Trophoblast cell (in vitro differentiated cells and primary cell): ENCODE measurements at regions not wholly inside any gene's neighbourhood (a gene's known extent, or its start where the extent isn't known, plus 50 kb on each side); places are given as distances from the start of the nearest gene placed in this dataset.

ENCODE experiments used
- DNase-seq, 2 donors: peaks; one replicate each; pipeline ENCODE4 v3.0.0-alpha.2; 2016
- H2AFZ ChIP-seq: 2 replicates; pipeline ENCODE4 v1.6.1; 2013; ENCODE audit warnings: low read length, moderate library complexity, mild to moderate bottlenecking; ENCODE audit not compliant: insufficient read depth, poor library complexity
- H2AK5ac ChIP-seq: 2 replicates; pipeline ENCODE4 v1.6.1; 2013; ENCODE audit warnings: mild to moderate bottlenecking, low read length
- H2BK120ac ChIP-seq: 2 replicates; pipeline ENCODE4 v1.6.1; 2013; ENCODE audit warnings: low read length, mild to moderate bottlenecking, moderate library complexity; ENCODE audit not compliant: insufficient read depth, poor library complexity
- H2BK12ac ChIP-seq: 2 replicates; pipeline ENCODE4 v1.6.1; 2013; ENCODE audit warnings: mild to moderate bottlenecking, low read length, moderate library complexity
- H2BK5ac ChIP-seq: 2 replicates; pipeline ENCODE4 v1.6.1; 2013; ENCODE audit warnings: low read length, low read depth, moderate library complexity, mild to moderate bottlenecking; ENCODE audit not compliant: poor library complexity
- H3K14ac ChIP-seq: 2 replicates; pipeline ENCODE4 v1.6.1; 2013; ENCODE audit warnings: mild to moderate bottlenecking, low read length
- H3K18ac ChIP-seq: 2 replicates; pipeline ENCODE4 v1.6.1; 2013; ENCODE audit warnings: mild to moderate bottlenecking, low read length
- H3K23ac ChIP-seq: 2 replicates; pipeline ENCODE4 v1.6.1; 2013; ENCODE audit warnings: low read length
- H3K27ac ChIP-seq: 2 replicates; pipeline ENCODE4 v1.5.1; 2013; ENCODE audit warnings: low read depth, mild to moderate bottlenecking, inconsistent platforms, low read length, moderate library complexity
- H3K27me3 ChIP-seq: 2 replicates; pipeline ENCODE4 v1.6.1; 2013; ENCODE audit warnings: inconsistent platforms, mild to moderate bottlenecking, low read length, moderate library complexity; ENCODE audit not compliant: insufficient read depth
- H3K36me3 ChIP-seq, 2 experiments: 1 replicate in 1 of 2; 2 replicates in 1 of 2; pipeline ENCODE4 v1.6.1; 2013; ENCODE audit warnings: low read length in 2 of 2, mild to moderate bottlenecking in 2 of 2, moderate library complexity in 1 of 2; ENCODE audit not compliant: insufficient read depth in 2 of 2, control insufficient read depth in 1 of 2
- H3K4ac ChIP-seq: 2 replicates; pipeline ENCODE4 v1.6.1; 2013; ENCODE audit warnings: low read depth, mild to moderate bottlenecking, low read length, moderate library complexity
- H3K4me1 ChIP-seq, 2 experiments: 1 replicate in 1 of 2; 2 replicates in 1 of 2; pipeline ENCODE4 v1.6.1; 2013; ENCODE audit warnings: low read length in 2 of 2, mild to moderate bottlenecking in 2 of 2, moderate library complexity in 1 of 2; ENCODE audit not compliant: insufficient read depth in 2 of 2, control insufficient read depth in 1 of 2
- H3K4me2 ChIP-seq: 2 replicates; pipeline ENCODE4 v1.6.1; 2013; ENCODE audit warnings: inconsistent platforms, mild to moderate bottlenecking, low read length, moderate library complexity
- H3K4me3 ChIP-seq: 2 replicates; pipeline ENCODE4 v1.5.1; 2013; ENCODE audit warnings: mild to moderate bottlenecking, low read depth, low read length, inconsistent platforms
- H3K79me1 ChIP-seq: one replicate; pipeline ENCODE4 v1.6.1; 2013; ENCODE audit warnings: low read length
- H3K79me2 ChIP-seq: 2 replicates; pipeline ENCODE4 v1.6.1; 2013; ENCODE audit warnings: low read length, mild to moderate bottlenecking; ENCODE audit not compliant: control insufficient read depth, insufficient read depth, poor library complexity
- H3K9ac ChIP-seq: 2 replicates; pipeline ENCODE4 v1.6.1; 2013; ENCODE audit warnings: mild to moderate bottlenecking, low read length
- H3K9me3 ChIP-seq: 2 replicates; pipeline ENCODE4 v1.6.1; 2013; ENCODE audit warnings: low read depth, mild to moderate bottlenecking, control low read depth, inconsistent platforms, low read length; ENCODE audit not compliant: insufficient read depth
- H4K12ac ChIP-seq: 2 replicates; pipeline ENCODE4 v1.6.1; 2013; ENCODE audit warnings: low read depth, mild to moderate bottlenecking, low read length, moderate library complexity
- H4K8ac ChIP-seq: 2 replicates; pipeline ENCODE4 v1.6.1; 2013; ENCODE audit warnings: low read depth, mild to moderate bottlenecking, low read length, moderate library complexity
- H4K91ac ChIP-seq: one replicate; pipeline ENCODE4 v1.6.1; 2013; ENCODE audit warnings: low read depth, mild to moderate bottlenecking, low read length, moderate library complexity
- WGBS: extraction: QIAGEN DNeasy Blood & Tissue Kit; methylation state at CpG from one replicate; pipeline ENCODE4 v1.1.7; 2013; ENCODE audit warnings: missing lambda C conversion rate; ENCODE audit not compliant: insufficient read length, insufficient coverage; ENCODE audit errors: extremely low coverage; 5-methylcytosine and 5-hydroxymethylcytosine counted together

DNA sequence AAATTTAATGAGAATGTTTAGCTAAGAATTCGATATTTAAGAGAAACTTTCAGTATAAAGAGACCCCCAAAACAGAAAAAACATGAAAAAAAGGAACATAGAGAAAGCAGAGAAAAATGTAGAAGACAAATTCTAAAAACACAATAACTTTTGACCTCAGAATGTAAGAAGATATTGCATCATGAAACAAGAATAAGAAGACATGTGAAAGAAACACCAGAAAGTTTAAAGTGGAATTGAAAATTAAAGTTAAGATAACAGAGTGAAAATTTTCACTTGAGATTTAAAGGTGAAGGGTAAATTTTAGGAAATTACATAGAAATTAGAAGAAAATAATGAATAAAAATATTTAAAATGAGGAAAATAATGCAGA lies 78.2 kb upstream of the FAM3C start:
- H2AFZ ChIP-seq: no peak overlapping the region
- H3K79me1 ChIP-seq: peaks cover 2% of the 10 kb centered on the region
- no peak overlapping the region for H2BK120ac ChIP-seq
- H3K9ac ChIP-seq: no peak overlapping the region
- H3K4me2 ChIP-seq: no peak overlapping the region
- H3K27ac ChIP-seq: no peak overlapping the region
- no peak overlapping the region for H3K23ac ChIP-seq
- no peaks in the 10 kb centered on the region for H3K79me2 ChIP-seq
- no CpG with 5 or more reads among the region's 1 CpG for WGBS
- H3K18ac ChIP-seq: no peak overlapping the region
- DNase-seq: no peak
- H3K4me3 ChIP-seq: no peak overlapping the region
- peaks cover 0 to 2% of the 10 kb centered on the region in 2 experiments for H3K4me1 ChIP-seq
- H3K9me3 ChIP-seq: no peaks in the 10 kb centered on the region
- no peak overlapping the region for H2AK5ac ChIP-seq
- H3K27me3 ChIP-seq: no peaks in the 10 kb centered on the region
- H2BK12ac ChIP-seq: no peak overlapping the region
- H3K36me3 ChIP-seq: no peaks in the 10 kb centered on the region
- H4K91ac ChIP-seq: no peak overlapping the region
- no peak overlapping the region for H3K14ac ChIP-seq
- no peak overlapping the region for H3K4ac ChIP-seq
- no peak overlapping the region for H4K8ac ChIP-seq
- no peak overlapping the region for H2BK5ac ChIP-seq
- no peak overlapping the region for H4K12ac ChIP-seq

DNA sequence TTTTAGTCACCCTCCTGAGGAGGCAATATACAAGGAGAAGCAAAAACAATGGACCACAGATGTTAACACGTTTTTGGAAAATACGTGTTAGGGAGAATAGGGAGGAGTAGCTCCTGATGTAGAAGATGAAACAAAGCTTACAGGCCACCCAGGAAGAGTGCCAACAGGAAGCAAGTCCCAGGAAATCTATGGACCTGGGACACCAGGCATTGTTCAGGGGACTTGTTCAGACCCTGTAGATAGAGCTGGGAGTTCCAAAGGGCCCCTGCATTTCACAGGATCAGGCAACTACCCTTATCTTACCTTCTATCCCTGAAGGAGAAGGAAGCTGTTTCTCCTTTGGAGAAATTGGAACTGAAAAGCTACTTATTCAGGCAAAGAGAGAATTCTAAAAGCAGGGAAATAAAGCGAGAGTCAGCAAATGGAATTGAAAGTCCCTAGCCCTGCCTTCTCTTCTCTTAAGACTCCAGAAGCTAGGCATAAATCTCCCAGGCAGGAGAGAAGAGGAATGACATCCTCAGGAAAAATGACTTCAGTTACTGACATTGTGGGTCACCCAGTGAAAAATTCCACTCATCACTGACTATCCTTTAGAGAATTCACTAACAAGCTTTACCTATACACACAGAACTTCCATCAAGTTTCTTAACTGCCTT lies 77.7 kb upstream of the FAM3C start:
- DNase-seq: peak; percentile 12 to 38
- Histone ChIP-seq H4K91ac (no peak overlapping the region), H2AFZ (no peak overlapping the region), H2BK12ac (no peak overlapping the region), H3K18ac (no peak overlapping the region), H3K9ac (no peak overlapping the region), H3K27me3 (no peaks in the 10 kb centered on the region), H3K79me2 (no peaks in the 10 kb centered on the region), H3K23ac (no peak overlapping the region), H4K12ac (no peak overlapping the region), H2BK120ac (no peak overlapping the region), H3K4me1 (no peaks in the 10 kb centered on the region), H4K8ac (no peak overlapping the region), H3K9me3 (no peaks in the 10 kb centered on the region), H3K4me2 (no peak overlapping the region), H3K79me1 (no peaks in the 10 kb centered on the region), H3K27ac (no peak overlapping the region), H3K4ac (no peak overlapping the region), H2BK5ac (no peak overlapping the region), H3K4me3 (no peak overlapping the region), H3K14ac (no peak overlapping the region), H3K36me3 (no peaks in the 10 kb centered on the region), H2AK5ac (no peak overlapping the region)
- WGBS: no CpG with 5 or more reads among the region's 3 CpGs

DNA sequence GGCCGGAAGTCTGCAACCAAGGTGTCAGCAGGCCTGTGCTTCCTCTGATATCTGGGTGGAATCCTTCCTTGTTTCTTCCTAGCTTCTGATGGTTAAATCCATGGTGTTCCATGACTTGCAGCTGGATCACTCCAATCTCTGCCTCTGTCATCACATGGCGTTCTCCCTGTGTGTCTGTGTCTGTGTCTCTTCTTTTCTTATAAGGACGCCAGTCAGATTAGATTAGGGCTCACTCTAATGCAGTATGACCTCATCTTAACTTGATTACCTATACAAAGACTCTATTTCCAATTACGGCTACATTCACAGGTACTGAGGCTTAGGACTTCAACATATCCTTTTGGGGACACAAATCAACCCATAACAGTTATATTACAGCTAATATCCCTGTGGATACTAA lies 70.3 kb upstream of the FAM3C start:
- Histone ChIP-seq H3K14ac (no peak overlapping the region), H3K4me1 (no peaks in the 10 kb centered on the region), H3K4me3 (no peak overlapping the region), H3K9ac (no peak overlapping the region), H3K9me3 (no peaks in the 10 kb centered on the region), H4K12ac (no peak overlapping the region), H3K18ac (no peak overlapping the region), H3K79me2 (no peaks in the 10 kb centered on the region), H3K79me1 (no peaks in the 10 kb centered on the region), H2BK120ac (no peak overlapping the region), H4K8ac (no peak overlapping the region), H2BK12ac (no peak overlapping the region), H3K27ac (no peak overlapping the region), H2BK5ac (no peak overlapping the region), H3K23ac (no peak overlapping the region), H3K36me3 (no peaks in the 10 kb centered on the region), H3K27me3 (no peaks in the 10 kb centered on the region), H2AK5ac (no peak overlapping the region), H2AFZ (no peak overlapping the region), H4K91ac (no peak overlapping the region), H3K4ac (no peak overlapping the region), H3K4me2 (no peak overlapping the region)
- no peak for DNase-seq
- WGBS: no CpG with 5 or more reads among the region's 4 CpGs

DNA sequence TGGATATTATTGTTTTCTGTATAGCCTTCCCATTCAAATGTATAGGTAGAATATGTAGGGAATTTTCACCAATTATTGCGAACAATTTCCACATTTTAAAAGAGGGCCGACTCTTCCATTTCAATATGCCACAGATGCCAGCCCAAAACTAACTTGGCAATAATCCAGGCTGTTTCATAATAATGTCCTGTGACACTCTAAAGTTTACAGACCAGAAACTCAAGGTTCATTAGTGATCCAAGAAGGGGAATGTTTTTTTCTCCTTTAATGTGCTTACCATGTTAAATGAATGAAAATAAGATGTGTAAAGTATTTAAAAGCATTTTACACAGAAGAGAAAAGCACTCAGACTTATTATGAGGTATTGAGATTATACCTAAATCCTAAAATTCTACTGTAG lies 63.0 kb upstream of the FAM3C start:
- no peaks in the 10 kb centered on the region for H3K9me3 ChIP-seq
- DNase-seq: no peak
- no peak overlapping the region for H4K12ac ChIP-seq
- no peak overlapping the region for H3K4me2 ChIP-seq
- H3K36me3 ChIP-seq: no peaks in the 10 kb centered on the region
- H2BK120ac ChIP-seq: no peak overlapping the region
- no peaks in the 10 kb centered on the region for H3K79me2 ChIP-seq
- no peak overlapping the region for H3K14ac ChIP-seq
- no peak overlapping the region for H3K23ac ChIP-seq
- H3K4me1 ChIP-seq: peaks cover 0 to 3% of the 10 kb centered on the region in 2 experiments
- H4K91ac ChIP-seq: no peak overlapping the region
- no peak overlapping the region for H2AFZ ChIP-seq
- no peak overlapping the region for H3K9ac ChIP-seq
- H3K4ac ChIP-seq: no peak overlapping the region
- no peak overlapping the region for H3K4me3 ChIP-seq
- no peaks in the 10 kb centered on the region for H3K79me1 ChIP-seq
- no peak overlapping the region for H3K27ac ChIP-seq
- no peak overlapping the region for H2BK12ac ChIP-seq
- H2BK5ac ChIP-seq: no peak overlapping the region
- no CpG with 5 or more reads among the region's 2 CpGs for WGBS
- H3K27me3 ChIP-seq: no peaks in the 10 kb centered on the region
- H3K18ac ChIP-seq: no peak overlapping the region
- H4K8ac ChIP-seq: no peak overlapping the region
- no peak overlapping the region for H2AK5ac ChIP-seq
